NCI-H2227 (cell line): ENCODE measurements at regions not wholly inside any gene's neighbourhood (a gene's known extent, or its start where the extent isn't known, plus 50 kb on each side); places are given as distances from the start of the nearest gene placed in this dataset.

Experiments
- DNase-seq: peaks from one replicate; lab custom pipeline; 2025; ENCODE audit not compliant: unreplicated experiment; lab: John Stamatoyannopoulos, UW

GRCh38 chr10:111338805-111339204 lies 262.0 kb downstream of the ADRA2A start:
- no peak for DNase-seq

DNA sequence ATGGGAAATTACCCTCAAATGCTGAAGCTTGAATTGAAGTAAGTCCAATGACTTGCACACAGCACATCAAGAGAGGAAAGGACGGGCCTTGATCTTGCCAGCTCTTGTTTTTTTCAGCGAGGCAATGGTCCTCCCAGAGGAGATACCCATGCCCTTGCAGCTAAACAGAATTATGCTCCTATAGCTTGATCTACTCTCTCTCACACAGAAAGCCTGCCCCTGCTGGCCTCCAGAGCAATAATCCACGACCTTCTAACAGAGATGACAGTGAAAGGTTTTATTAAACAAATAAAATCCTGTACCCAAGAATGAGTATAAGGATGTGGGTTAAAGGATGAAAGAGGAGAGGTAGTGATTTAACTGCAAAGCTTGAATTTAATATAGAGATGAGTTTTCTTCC lies 268.0 kb downstream of the ADRA2A start:
- no peak for DNase-seq

DNA sequence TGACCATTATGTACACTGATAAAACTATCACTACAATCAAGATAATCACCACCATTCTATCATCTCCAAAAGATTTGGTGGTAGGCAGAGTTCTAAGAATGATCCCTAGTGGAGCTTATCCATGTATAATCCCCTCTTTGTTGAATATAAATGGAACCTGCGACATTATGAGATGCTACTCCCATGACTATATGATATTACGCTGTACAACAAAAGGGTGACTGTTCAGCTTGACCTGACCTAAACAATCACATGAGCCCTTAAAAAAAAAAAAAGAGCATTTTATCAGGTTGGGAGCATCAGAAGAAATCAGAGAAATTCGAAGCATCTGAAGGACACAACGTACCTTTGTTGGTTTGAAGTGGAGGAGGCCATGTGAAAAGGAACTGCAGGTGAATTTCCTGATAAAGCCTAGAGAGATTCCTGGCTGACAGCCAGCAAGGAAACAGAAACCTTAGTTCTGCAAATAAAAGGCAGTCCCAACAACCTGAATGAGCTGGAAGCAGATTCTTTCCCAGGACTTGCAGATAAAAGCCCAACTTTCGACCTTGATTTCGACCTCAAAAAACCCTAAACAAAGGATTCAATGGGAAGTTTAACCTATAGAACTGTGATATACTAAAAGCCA lies 270.7 kb downstream of the ADRA2A start:
- DNase-seq: no peak

- no peak for DNase-seq
Observed at GRCh38 chr10:111348076-111348475, 271.2 kb downstream of the ADRA2A start.

DNA sequence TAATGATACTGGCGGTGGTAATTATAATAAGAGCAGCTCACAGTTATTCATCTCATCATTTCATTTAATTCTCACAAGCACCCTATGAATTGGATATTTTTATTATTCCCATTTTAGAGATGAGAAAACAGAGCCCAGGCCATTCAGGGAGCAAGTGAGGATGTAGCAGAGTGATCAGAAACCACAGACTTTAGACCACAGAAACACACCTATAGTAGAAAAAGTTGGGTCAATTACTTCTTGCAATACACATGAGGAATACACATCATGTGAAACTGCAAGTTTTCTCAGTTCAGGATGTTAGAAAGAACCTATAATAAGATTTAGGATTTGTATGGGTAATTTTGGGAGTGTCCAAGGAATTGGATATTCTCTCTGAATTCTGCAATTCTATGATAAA lies 278.0 kb downstream of the ADRA2A start:
- DNase-seq: no peak

DNA sequence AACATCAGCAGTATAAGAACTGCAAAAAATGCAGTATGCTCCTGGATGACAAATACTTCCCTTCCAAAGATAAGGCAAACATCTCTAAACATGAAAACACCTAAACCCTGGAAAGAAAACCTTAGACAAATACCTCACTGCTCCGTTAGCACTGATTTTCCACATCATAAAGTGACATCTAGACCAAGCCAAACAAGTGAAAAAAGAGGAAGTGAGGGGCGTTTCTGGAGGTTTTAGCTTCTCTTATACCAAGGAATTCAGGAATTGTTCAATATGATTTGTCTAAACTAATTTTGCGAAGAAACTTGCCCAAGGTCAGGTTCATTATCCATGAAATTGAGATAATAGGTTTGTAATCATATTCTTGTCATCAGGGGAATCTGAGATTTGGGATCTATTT lies 279.7 kb downstream of the ADRA2A start:
- no peak for DNase-seq

GRCh38 chr10:111357859-111358258 lies 281.0 kb downstream of the ADRA2A start:
- no peak for DNase-seq

DNA sequence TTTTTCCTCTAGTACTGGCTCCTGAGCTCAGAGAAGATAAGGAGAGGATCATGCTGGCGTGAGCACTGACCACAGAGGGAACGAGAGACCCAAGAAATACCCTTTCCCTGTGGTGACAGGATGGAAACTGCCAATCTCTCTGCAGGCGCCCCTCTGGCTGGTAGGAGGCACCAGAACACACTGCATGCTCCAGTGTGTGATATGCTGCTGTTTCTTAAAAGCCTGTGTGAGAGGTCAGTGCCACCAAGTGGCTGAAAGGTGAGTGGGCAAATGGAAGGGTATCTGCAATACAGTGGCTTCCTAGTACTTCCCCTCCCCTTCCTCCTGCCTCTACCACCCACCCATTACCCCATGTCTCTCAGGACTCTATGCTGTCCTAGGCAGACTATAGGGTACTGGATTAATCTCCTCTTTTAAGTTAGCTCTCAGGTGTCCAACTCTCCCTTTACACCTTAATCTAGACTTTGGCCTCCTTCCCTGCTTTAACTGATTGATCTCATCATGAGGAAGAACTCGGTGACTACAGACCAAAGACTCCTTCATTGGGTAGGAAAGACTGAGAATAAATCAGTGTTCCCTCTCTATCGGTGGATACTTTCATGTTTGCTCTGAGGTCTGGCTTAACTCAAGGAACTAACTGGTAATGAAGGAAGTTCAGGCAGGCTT lies 283.6 kb downstream of the ADRA2A start:
- no peak for DNase-seq

DNA sequence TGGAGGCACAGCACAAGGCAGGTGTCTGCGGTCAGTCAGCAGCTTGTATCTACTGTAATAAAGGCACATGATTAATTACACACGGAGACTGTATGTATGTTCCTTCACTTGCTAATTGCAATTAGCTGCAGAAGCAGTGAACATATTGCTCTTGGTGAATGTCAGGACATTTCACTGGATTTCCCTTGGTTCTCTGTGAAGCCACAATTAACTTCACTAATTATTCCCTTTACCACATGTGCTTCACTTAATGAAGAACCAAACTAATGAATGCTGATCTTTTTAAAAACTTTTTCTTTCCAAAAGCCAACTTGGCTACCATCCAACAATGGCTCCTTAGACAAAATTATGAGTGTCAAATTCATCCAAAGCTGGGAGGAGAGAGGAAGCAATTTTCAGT lies 290.7 kb downstream of the ADRA2A start:
- no peak for DNase-seq

DNA sequence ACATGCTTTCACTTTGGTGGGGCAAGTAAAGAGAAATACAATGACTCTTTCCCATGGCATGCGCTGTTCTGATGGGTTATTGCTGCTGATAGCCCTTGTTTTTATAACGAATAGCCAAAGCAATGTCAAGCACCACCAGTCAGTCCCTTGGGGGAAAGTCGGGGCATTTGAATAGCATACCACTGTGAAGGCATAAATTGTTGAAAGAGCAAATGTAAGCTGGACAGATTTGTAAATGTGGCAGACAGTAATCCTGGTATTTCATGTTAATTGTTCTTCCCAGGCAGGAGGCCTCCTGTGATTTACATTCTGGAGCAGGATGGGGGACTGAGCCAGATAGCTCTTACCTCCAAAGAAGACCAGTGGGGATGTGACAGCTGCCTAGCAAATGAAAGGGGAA lies 293.3 kb downstream of the ADRA2A start:
- DNase-seq: no peak

- no peak for DNase-seq
Observed at GRCh38 chr10:111373696-111374095, 296.9 kb downstream of the ADRA2A start.

- DNase-seq: no peak
Observed at GRCh38 chr10:111379534-111380187, 302.8 kb downstream of the ADRA2A start.

DNA sequence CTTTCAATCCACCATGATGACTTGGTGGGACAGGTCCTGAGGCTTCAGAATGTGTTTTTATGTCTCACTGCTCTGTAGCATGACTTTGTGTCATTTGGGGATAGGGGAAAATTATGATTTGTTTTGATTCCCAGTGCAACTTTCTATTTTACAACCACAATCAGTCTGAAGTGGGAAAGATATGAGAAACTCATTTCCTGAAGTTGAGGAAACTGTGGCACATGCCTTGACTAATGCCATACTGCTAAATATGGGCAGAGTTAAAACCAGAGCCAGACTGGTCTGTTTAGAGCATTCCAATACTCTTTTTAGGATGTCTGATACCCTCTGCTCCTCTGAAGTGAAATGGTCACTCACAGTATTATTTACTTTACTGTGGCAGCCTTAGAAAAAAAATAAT lies 307.7 kb downstream of the ADRA2A start:
- no peak for DNase-seq

GRCh38 chr10:111390813-111391563 lies 314.2 kb downstream of the ADRA2A start:
- no peak for DNase-seq

DNA sequence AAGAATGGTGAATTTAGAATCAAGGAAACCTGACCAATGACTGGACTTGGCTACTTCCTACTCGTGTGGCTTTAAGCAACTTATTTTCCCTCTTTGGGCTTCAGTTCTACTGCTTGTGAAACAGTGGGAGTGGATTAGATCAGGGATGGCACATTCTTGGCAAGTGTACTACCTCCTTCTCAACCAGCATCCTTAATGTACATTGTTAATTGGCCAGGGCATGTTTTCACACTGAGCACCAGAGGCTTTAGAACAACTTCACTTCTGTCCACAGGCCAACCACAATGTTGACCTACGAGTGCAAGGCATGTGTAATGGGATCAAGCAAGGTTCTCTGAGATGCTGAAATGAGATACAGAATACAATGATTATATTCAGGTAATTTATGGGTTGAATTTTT lies 315.3 kb downstream of the ADRA2A start:
- DNase-seq: no peak

DNA sequence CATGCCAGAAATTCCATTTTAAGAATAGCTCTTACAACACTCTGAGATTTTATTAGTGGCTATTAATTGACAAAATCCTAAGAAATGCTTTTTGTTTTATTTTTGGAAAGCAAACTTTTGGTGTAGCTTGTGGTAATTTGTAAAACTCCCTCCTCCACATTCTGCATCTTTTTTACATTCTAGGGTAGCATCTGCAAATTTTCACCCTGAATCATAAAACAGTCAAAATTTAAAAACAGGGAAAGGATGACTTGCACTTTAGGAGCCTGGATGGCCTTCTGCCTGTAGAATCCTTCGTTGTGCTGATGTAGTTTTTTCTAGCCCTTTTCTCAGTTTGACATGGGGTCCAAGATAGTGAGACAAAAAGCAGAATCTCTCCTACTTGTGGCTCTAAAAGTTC lies 316.1 kb downstream of the ADRA2A start:
- no peak for DNase-seq

- DNase-seq: no peak
Observed at GRCh38 chr10:111410740-111411139, 333.9 kb downstream of the ADRA2A start.

DNA sequence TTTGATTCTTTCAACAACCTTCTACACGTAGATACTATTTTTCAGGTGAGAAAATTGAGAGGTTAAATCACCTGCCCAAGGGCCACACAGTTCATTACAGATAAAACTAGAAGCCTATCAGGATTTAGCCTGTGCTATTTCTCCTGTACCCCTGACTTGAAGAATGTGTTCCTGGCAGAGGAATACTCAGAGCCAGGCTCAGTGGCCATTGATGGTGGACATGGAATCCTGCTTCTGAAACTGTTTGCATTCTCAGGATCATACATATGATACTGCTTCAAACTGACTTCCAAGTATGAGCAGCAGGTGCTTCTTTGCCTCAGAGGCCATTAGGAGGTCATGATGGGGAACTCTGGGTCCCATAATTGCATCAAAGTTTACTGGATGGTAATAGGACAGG lies 348.6 kb downstream of the ADRA2A start:
- DNase-seq: no peak

GRCh38 chr10:111429288-111430028 lies 352.6 kb downstream of the ADRA2A start:
- no peak for DNase-seq

DNA sequence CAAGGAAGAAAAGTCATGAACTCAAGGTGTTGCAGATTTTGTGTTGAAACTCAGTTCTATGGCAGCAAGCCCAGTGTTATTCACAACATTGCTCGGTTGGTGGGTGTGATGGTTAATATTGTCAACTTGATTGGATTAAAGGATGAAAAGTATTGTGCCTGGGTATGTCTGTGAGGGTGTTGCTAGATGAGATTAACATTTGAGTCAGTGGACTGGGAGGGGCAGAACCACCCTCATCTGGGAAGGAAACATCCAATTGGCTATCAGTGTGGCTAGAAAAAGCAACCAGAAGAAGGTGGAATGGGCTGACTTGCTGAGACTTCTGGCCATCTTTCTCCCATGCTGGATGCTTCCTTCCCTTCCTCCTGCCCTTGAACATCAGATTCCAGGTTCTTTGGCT lies 353.2 kb downstream of the ADRA2A start:
- DNase-seq: no peak

DNA sequence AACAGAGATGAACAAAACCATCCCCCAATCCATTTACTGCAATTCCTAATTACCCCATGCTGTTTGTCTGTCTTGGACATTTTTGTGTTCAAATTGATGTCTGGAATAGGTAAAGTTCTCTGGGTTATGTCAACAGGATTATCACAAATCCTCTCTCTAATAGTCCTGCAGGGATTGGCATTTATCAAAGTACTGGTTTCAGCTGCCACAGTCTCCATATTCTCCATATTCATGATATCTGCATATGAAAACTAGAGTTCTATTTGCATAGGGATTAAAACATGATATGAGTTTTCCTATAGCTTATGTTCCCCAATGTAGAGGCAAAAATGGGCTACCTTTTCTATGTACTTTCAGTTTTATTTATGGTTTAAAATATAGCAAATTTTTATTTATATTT lies 355.8 kb downstream of the ADRA2A start:
- DNase-seq: no peak
